Body of pancreas (tissue), 4 donors: ENCODE measurements at regions not wholly inside any gene's neighbourhood (a gene's known extent, or its start where the extent isn't known, plus 50 kb on each side); places are given as distances from the start of the nearest gene placed in this dataset.

ENCODE experiments used
- ATAC-seq: fragments of 150-250 bp; one replicate; pipeline ENCODE4 v1.9.1; 2016
- DNase-seq, 4 donors: peaks; one replicate each; pipeline ENCODE4 v3.0.0-alpha.2; 2019
- H3K27ac ChIP-seq, 4 donors: fragments of 200-600 bp; sonication (generic); 1 replicate in 3 of 4; 2 replicates in 1 of 4; pipeline versions ENCODE4 v1.5.1 to v1.6.1; 2016 to 2019; ENCODE audit warnings: mild to moderate bottlenecking in 1 of 4, mixed read lengths in 1 of 4, moderate library complexity in 1 of 4
- H3K27me3 ChIP-seq, 2 donors: fragments of 200-600 bp; sonication (generic); one replicate each; pipeline ENCODE4 v1.6.0; 2016; ENCODE audit warnings: mild to moderate bottlenecking in 1 of 2
- H3K36me3 ChIP-seq, 2 donors: fragments of 200-600 bp; sonication (generic); replicated peaks in 1 of 2; 2 replicates each; pipeline ENCODE4 v1.5.1; 2016; ENCODE audit warnings: low read depth in 2 of 2; ENCODE audit not compliant: insufficient read depth in 1 of 2
- H3K4me1 ChIP-seq: fragments of 200-600 bp; sonication (generic); one replicate; pipeline ENCODE4 v1.6.0; 2016
- H3K4me3 ChIP-seq, 2 donors: fragments of 200-600 bp; sonication (generic); 1 replicate in 1 of 2; 2 replicates in 1 of 2; pipeline ENCODE4 v1.5.1; 2016 to 2019
- H3K9me3 ChIP-seq, 3 donors: fragments of 200-600 bp; sonication (generic); 1 replicate in 2 of 3; 2 replicates in 1 of 3; pipeline ENCODE4 v1.5.1; 2016
- POLR2A ChIP-seq, 3 donors: fragments of 450-650 bp; IDR thresholded peaks; one replicate each; pipeline ENCODE4 v1.6.1; 2016; ENCODE audit warnings: antibody characterized with exemption in 3 of 3, mild to moderate bottlenecking in 2 of 3
- WGBS, 2 donors: methylation state at CpG; one replicate each; pipeline ENCODE4 v1.1.5; 2017; 5-methylcytosine and 5-hydroxymethylcytosine counted together
- intact Hi-C: fragments of 100-400 bp; cut with DNase I; formaldehyde crosslinking; loops from one replicate; pipeline ENCODE4 v1.15.1; 2023
- TF ChIP-seq, protein P1 (sequence below), 7 experiments: fragments of 450-650 bp in 4 of 7; fragments of 200-600 bp in 3 of 7; sonication (generic) in 3 of 7; IDR thresholded peaks; one replicate each; pipeline ENCODE4 v1.5.1; 2016 to 2019; ENCODE audit warnings: antibody characterized with exemption in 7 of 7

DNA sequence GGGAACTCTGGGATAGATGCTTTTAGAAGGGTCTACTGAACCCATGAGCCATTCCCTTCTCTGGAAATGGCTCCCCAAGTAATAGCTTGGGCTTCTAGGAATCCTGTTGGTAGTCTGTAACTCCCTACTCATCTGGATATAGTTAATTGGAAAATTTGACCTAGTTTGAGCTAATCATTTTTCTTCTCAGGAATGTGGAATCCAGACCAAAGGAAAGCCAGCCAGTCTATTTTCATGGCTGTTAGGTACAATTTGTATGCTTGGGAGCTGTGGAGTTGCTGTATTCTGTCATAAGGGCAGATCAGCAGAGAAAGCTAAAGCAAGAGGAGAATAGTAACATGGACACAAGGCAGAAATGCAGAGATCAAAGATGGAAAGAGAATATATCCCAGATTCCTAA lies 71.6 kb upstream of the C1GALT1 start:
- H3K36me3 ChIP-seq, result no peaks in the 10 kb centered on the region
- intact Hi-C loops, result no loop called here
- no peaks in the 10 kb centered on the region for H3K27me3 ChIP-seq
- H3K27ac ChIP-seq, result no peak overlapping the region
- peaks cover 14% of the 10 kb centered on the region for H3K4me1 ChIP-seq
- no peak for DNase-seq
- peaks cover 0 to 7% (median 0%) of the 10 kb centered on the region in 3 donors for H3K9me3 ChIP-seq
- TF ChIP-seq, protein P1, sequence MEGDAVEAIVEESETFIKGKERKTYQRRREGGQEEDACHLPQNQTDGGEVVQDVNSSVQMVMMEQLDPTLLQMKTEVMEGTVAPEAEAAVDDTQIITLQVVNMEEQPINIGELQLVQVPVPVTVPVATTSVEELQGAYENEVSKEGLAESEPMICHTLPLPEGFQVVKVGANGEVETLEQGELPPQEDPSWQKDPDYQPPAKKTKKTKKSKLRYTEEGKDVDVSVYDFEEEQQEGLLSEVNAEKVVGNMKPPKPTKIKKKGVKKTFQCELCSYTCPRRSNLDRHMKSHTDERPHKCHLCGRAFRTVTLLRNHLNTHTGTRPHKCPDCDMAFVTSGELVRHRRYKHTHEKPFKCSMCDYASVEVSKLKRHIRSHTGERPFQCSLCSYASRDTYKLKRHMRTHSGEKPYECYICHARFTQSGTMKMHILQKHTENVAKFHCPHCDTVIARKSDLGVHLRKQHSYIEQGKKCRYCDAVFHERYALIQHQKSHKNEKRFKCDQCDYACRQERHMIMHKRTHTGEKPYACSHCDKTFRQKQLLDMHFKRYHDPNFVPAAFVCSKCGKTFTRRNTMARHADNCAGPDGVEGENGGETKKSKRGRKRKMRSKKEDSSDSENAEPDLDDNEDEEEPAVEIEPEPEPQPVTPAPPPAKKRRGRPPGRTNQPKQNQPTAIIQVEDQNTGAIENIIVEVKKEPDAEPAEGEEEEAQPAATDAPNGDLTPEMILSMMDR (IDR thresholded peaks at IDR 0.05), result no peak
- no peak for TF ChIP-seq POLR2A (IDR thresholded peaks at IDR 0.05)
- ATAC-seq, result no peak
- no peak overlapping the region for H3K4me3 ChIP-seq

DNA sequence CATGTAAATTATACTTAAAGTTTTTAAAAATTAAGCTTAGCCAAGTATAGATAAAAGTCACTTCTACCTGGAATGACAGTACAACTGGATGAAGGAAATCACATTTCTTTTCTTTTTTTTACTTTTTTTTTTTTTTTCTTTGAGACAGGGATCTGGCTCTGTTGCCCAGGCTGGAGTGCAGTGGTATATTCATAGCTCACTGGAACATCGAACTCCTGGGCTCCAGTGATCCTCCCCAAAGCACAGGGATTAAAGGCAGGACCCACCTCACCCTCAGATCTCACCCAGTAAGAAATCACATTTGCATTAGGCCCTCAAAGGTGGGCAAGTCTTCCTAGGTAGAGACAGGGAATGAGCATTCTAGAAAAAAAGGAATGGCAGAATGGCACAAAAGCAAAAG lies 69.5 kb upstream of the C1GALT1 start:
- 81 to 100% methylated on average over 1 of the region's 1 CpG for WGBS, 2 donors

DNA sequence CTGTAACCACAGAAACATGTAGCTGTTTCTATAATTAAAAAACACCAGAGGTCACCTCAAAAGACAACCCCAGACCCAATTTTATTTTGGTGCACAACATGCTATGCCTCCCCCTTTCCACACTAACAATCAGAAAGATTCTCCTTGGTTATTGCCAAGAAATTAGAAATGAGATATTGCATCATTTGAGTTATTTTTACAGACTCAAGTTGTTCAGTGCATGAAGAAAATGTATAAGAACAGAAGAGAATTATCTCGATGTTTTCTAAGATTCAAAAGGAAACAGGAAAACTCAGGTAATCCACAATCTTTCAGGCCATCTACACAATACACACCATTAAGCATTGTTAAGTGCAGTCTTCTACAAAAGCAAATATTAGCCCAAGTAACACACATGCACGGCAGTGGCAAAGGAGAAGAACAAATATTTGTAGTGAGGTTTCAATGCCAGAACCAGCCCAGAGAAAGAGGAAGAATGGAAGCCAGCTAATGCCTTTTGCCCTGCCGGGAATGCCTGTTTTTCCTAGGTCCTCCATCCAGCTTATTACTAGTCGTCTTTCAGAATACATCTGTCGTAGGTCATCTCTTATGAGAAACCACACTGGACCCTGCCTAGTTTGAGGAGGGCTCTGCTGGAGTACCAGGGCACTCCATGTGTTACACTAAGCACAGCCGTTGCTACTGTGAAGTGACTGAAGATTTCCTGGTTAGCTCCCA lies 67.6 kb upstream of the C1GALT1 start:
- ATAC-seq, result peak; percentile 75
- Histone ChIP-seq H3K27ac (peak overlapping the region in 2 of 4 donors; percentile 12 to 21), H3K9me3 (no peaks in the 10 kb centered on the region)

More for the DNA sequence above, 69.5 kb upstream of the C1GALT1 start:
- DNase-seq, result no peak
- no peaks in the 10 kb centered on the region for H3K36me3 ChIP-seq
- intact Hi-C loops, result no loop called here
- H3K9me3 ChIP-seq, result peaks cover 0 to 7% (median 0%) of the 10 kb centered on the region in 3 donors
- peaks cover 14% of the 10 kb centered on the region for H3K4me1 ChIP-seq
- H3K4me3 ChIP-seq, result no peak overlapping the region
- TF ChIP-seq POLR2A (IDR thresholded peaks at IDR 0.05), result no peak
- TF ChIP-seq, protein P1 (IDR thresholded peaks at IDR 0.05), result no peak
- ATAC-seq, result no peak
- H3K27me3 ChIP-seq, result no peaks in the 10 kb centered on the region
- no peak overlapping the region for H3K27ac ChIP-seq

DNA sequence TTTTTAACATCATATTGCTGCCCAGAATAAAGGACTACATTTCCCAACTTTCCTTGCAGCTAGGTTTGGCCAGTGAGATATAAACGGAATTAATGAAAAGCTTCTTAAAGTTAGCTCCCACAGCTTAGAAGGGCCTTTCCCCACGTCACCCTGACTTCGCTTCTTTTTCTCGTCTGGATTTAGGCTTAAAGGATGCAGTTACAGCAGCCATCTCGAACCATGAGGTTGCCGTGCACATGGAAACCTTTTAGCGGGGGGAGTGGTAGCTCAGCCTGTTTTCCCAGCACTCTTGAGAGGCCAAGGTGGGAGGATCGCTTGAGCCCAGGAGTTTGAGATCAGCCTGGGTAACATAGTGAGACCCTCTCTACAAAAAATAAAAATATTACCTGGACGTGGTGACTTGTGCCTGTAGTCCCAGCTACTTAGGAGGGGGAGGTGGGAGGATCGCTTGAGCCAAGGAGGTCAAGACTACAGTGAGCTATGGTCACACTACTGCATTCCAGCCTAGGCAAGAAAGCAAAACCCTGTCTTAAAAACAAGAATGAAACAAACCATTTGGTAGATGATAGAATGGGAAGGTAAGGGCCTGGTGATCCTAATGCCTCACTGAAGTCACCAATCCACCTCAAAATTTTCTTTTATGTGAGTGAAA lies 64.3 kb upstream of the C1GALT1 start:
- ATAC-seq, result no peak
- Histone ChIP-seq H3K27ac (no peak overlapping the region), H3K4me3 (no peak overlapping the region), H3K27me3 (no peaks in the 10 kb centered on the region), H3K9me3 (no peaks in the 10 kb centered on the region), H3K36me3 (no peaks in the 10 kb centered on the region), H3K4me1 (peaks cover 14% of the 10 kb centered on the region)
- TF ChIP-seq POLR2A (IDR thresholded peaks at IDR 0.05), result no peak
- TF ChIP-seq, protein P1 (IDR thresholded peaks at IDR 0.05), result no peak
- no peak for DNase-seq
- 81 to 84% methylated on average over 10 of the region's 10 CpGs for whole genome bisulfite sequencing, 2 donors
- intact Hi-C loops, result no loop called here

More for the DNA sequence above, 67.6 kb upstream of the C1GALT1 start:
- TF ChIP-seq POLR2A (IDR thresholded peaks at IDR 0.05), result no peak
- WGBS, 2 donors, result 22 to 24% methylated on average over 6 of the region's 6 CpGs
- peak; percentile 16 to 55 (median 42) for DNase-seq
- H3K27me3 ChIP-seq, result no peaks in the 10 kb centered on the region
- H3K36me3 ChIP-seq, result no peaks in the 10 kb centered on the region
- no peak overlapping the region for H3K4me3 ChIP-seq
- peaks cover 14% of the 10 kb centered on the region for H3K4me1 ChIP-seq
- intact Hi-C loops, result no loop called here

DNA sequence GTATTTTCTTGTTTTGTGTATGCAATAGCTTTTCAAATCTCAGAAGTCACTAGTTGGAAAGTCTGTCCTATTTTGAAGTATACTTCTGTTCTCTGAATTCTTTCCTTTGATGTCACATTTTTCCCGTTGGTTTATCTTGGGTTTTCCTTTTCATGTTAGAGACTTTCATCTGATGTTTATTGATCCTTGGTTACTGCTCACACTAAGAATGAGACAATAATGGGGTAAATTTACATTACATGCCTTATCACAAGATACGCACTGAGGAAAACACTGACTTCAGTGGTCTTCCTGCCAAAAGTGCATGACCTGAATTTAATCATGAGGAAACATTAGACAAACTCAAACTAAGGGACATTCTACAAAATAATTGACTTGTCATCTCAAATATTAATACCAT lies 63.5 kb upstream of the C1GALT1 start:
- no peak overlapping the region for H3K4me3 ChIP-seq
- peaks cover 14% of the 10 kb centered on the region for H3K4me1 ChIP-seq
- no peaks in the 10 kb centered on the region for H3K9me3 ChIP-seq
- intact Hi-C loops, result no loop called here
- TF ChIP-seq, protein P1 (IDR thresholded peaks at IDR 0.05), result no peak
- no peak for TF ChIP-seq POLR2A (IDR thresholded peaks at IDR 0.05)
- H3K27me3 ChIP-seq, result no peaks in the 10 kb centered on the region
- 22 to 25% methylated on average over 2 of the region's 2 CpGs for WGBS, 2 donors
- DNase-seq, result no peak
- no peak for ATAC-seq
- H3K27ac ChIP-seq, result no peak overlapping the region
- H3K36me3 ChIP-seq, result no peaks in the 10 kb centered on the region
